SK-N-SH (cell line): ENCODE measurements at regions not wholly inside any gene's neighbourhood (a gene's known extent, or its start where the extent isn't known, plus 50 kb on each side); places are given as distances from the start of the nearest gene placed in this dataset.
A peak's percentile ranks its signal among the peaks of the same experiment; 100 is the strongest.

Source experiments
- CTCF ChIA-PET: fragments of 300-600, 350-600 bp; formaldehyde crosslinking; extraction: SDS; loops from one replicate; lab custom pipeline; 2021; lab: Yijun Ruan, JAX
- POLR2A ChIA-PET: fragments of 350-600 bp; sonication (Branson Sonifier 250); formaldehyde crosslinking; extraction: SDS; loops from one replicate; lab custom pipeline; 2020; ENCODE audit warnings: antibody characterized with exemption, inconsistent platforms; lab: Yijun Ruan, JAX
- DNase-seq: peaks from one replicate; pipeline ENCODE4 v3.0.0; 2012
- H2AFZ ChIP-seq: fragments of 200-600 bp; sonication (generic); 2 replicates; pipeline ENCODE4 v1.8.1; 2016; ENCODE audit warnings: antibody characterized with exemption, mild to moderate bottlenecking, low read depth
- H3F3A ChIP-seq: fragments of 200-600 bp; sonication (generic); replicated peaks from 2 replicates; pipeline ENCODE3; 2016; ENCODE audit warnings: antibody characterized with exemption, mild to moderate bottlenecking; ENCODE audit not compliant: insufficient read depth
- H3K27ac ChIP-seq, 2 experiments: fragments of 200-500 bp in 1 of 2; fragments of 200-600 bp in 1 of 2; sonication (Bioruptor generic) in 1 of 2; sonication (generic), shearing (Covaris generic) in 1 of 2; 2 replicates each; pipeline versions ENCODE4 v1.5.1 to v1.6.1; 2014 to 2016; ENCODE audit warnings: low read depth in 2 of 2, inconsistent platforms in 1 of 2, low read length in 1 of 2, mild to moderate bottlenecking in 1 of 2, mixed read lengths in 1 of 2
- H3K27me3 ChIP-seq: fragments of 200-600 bp; sonication (generic), shearing (Covaris generic); 2 replicates; pipeline ENCODE4 v1.6.1; 2016; ENCODE audit warnings: mixed run types; ENCODE audit not compliant: insufficient read depth
- H3K36me3 ChIP-seq, 2 experiments: fragments of 200-500 bp in 1 of 2; fragments of 200-600 bp in 1 of 2; sonication (Bioruptor generic) in 1 of 2; sonication (generic) in 1 of 2; replicated peaks in 1 of 2; 2 replicates each; pipeline versions ENCODE3 to v1.5.1; 2014 to 2016; ENCODE audit warnings: low read length in 1 of 2, mild to moderate bottlenecking in 1 of 2; ENCODE audit not compliant: insufficient read depth in 2 of 2, control insufficient read depth in 1 of 2
- H3K4me1 ChIP-seq, 2 experiments: fragments of 200-500 bp in 1 of 2; fragments of 200-600 bp in 1 of 2; sonication (Bioruptor generic) in 1 of 2; sonication (generic), shearing (Covaris generic) in 1 of 2; 2 replicates each; pipeline versions ENCODE4 v1.5.1 to v1.6.1; 2014 to 2016; ENCODE audit warnings: low read depth in 1 of 2, low read length in 1 of 2, mixed run types in 1 of 2; ENCODE audit not compliant: insufficient read depth in 2 of 2, control insufficient read depth in 1 of 2
- H3K4me2 ChIP-seq: fragments of 200-600 bp; sonication (generic), shearing (Covaris generic); 2 replicates; pipeline ENCODE4 v1.6.1; 2017; ENCODE audit warnings: mixed run types
- H3K4me3 ChIP-seq, 2 experiments: fragments of 200-500 bp in 1 of 2; fragments of 200-600 bp in 1 of 2; sonication (Bioruptor generic) in 1 of 2; sonication (generic), shearing (Covaris generic) in 1 of 2; 2 replicates each; pipeline versions ENCODE4 v1.5.1 to v1.8.1; 2014 to 2016; ENCODE audit warnings: low read depth in 2 of 2, inconsistent platforms in 1 of 2, low read length in 1 of 2, mild to moderate bottlenecking in 1 of 2, mixed read lengths in 1 of 2, moderate library complexity in 1 of 2
- H3K79me2 ChIP-seq: fragments of 200-600 bp; sonication (generic); 2 replicates; pipeline ENCODE4 v1.8.1; 2017; ENCODE audit warnings: mild to moderate bottlenecking; ENCODE audit not compliant: insufficient read depth
- H3K9ac ChIP-seq: fragments of 200-600 bp; sonication (generic); 2 replicates; pipeline ENCODE4 v1.6.1; 2017; ENCODE audit warnings: mixed run types
- H3K9me2 ChIP-seq: fragments of 200-600 bp; sonication (generic); 2 replicates; pipeline ENCODE4 v1.6.1; 2017; ENCODE audit warnings: mixed run types
- H3K9me3 ChIP-seq: fragments of 200-600 bp; sonication (generic); 2 replicates; pipeline ENCODE4 v1.6.1; 2017; ENCODE audit warnings: mixed run types, mild to moderate bottlenecking, moderate library complexity
- H4K20me1 ChIP-seq: fragments of 200-600 bp; sonication (generic); 2 replicates; pipeline ENCODE4 v1.6.1; 2017; ENCODE audit warnings: mild to moderate bottlenecking, mixed run types; ENCODE audit not compliant: insufficient read depth
- CTCF ChIP-seq: fragments of 200-600 bp; sonication (generic); IDR thresholded peaks from 2 replicates; pipeline ENCODE4 v1.6.1; 2017; ENCODE audit warnings: antibody characterized with exemption, mild to moderate bottlenecking, moderate library complexity
- EP300 ChIP-seq, 2 experiments: IDR thresholded peaks; 2 replicates each; pipeline versions ENCODE4 v1.4.0 to v1.6.1; 2012; ENCODE audit warnings: borderline replicate concordance in 1 of 2, low read depth in 1 of 2, low read length in 1 of 2
- EZH2phosphoT487 ChIP-seq: fragments of 200-600 bp; sonication (generic); IDR thresholded peaks from 2 replicates; pipeline ENCODE4 v1.6.1; 2017; ENCODE audit warnings: low read depth, mixed run types, mild to moderate bottlenecking, antibody characterized with exemption, moderate library complexity, borderline replicate concordance
- FOSL2 ChIP-seq: IDR thresholded peaks from 2 replicates; pipeline ENCODE4 v1.4.0; 2012; ENCODE audit warnings: low read depth, mild to moderate bottlenecking, moderate library complexity, borderline replicate concordance
- FOXM1 ChIP-seq: IDR thresholded peaks from 2 replicates; pipeline ENCODE4 v1.4.0; 2012; ENCODE audit warnings: low read depth, mild to moderate bottlenecking
- JUND ChIP-seq: IDR thresholded peaks from 2 replicates; pipeline ENCODE4 v1.4.0; 2012
- MXI1 ChIP-seq: IDR thresholded peaks from 2 replicates; pipeline ENCODE4 v1.6.1; 2012; ENCODE audit warnings: mild to moderate bottlenecking, low read depth, low read length, improper control_type of control experiment
- NFIC ChIP-seq: IDR thresholded peaks from 2 replicates; pipeline ENCODE4 v1.4.0; 2012; ENCODE audit warnings: borderline replicate concordance
- NRF1 ChIP-seq: IDR thresholded peaks from 2 replicates; pipeline ENCODE4 v1.6.1; 2012; ENCODE audit warnings: low read depth, mild to moderate bottlenecking, low read length
- POLR2AphosphoS5 ChIP-seq: IDR thresholded peaks from 2 replicates; pipeline ENCODE4 v1.6.1; 2012; ENCODE audit warnings: low read depth, low read length
- RAD21 ChIP-seq: IDR thresholded peaks from 2 replicates; pipeline ENCODE4 v1.6.1; 2012; ENCODE audit warnings: mild to moderate bottlenecking, low read length
- RCOR1 ChIP-seq: fragments of 150-350 bp; IDR thresholded peaks from 2 replicates; pipeline ENCODE4 v1.6.1; 2017; ENCODE audit warnings: antibody characterized with exemption, low read length
- RFX5 ChIP-seq: IDR thresholded peaks from 2 replicates; pipeline ENCODE4 v1.6.1; 2012; ENCODE audit warnings: mild to moderate bottlenecking, improper control_type of control experiment, low read length
- SMC3 ChIP-seq: IDR thresholded peaks from 2 replicates; pipeline ENCODE4 v1.6.1; 2012; ENCODE audit warnings: low read depth, low read length, improper control_type of control experiment
- USF1 ChIP-seq: IDR thresholded peaks from 2 replicates; pipeline ENCODE4 v1.4.0; 2012; ENCODE audit warnings: low read depth, borderline replicate concordance
- USF2 ChIP-seq: fragments of 150-350 bp; IDR thresholded peaks from 2 replicates; pipeline ENCODE4 v1.6.1; 2017; ENCODE audit warnings: antibody characterized with exemption, low read length, low read depth, borderline replicate concordance
- YY1 ChIP-seq: IDR thresholded peaks from 2 replicates; pipeline ENCODE4 v1.4.0; 2012; ENCODE audit warnings: low read depth, mild to moderate bottlenecking
- WGBS: methylation state at CpG from one replicate; pipeline ENCODE4 v1.1.6; 2017; ENCODE audit warnings: low lambda C conversion rate; 5-methylcytosine and 5-hydroxymethylcytosine counted together

- TF ChIP-seq USF2 (no peak), FOSL2 (peak; percentile 79), EP300 (IDR thresholded peaks at IDR 0.05; ENCODE audit: borderline replicate concordance in 1 of 2, low read depth in 1 of 2, low read length in 1 of 2) (no peak; a peak in 1 of 4 replicates)
Observed at GRCh38 chr1:178633056-178633455, 92.0 kb upstream of the RALGPS2 start (continued).

- Histone ChIP-seq H3K9ac (no peak overlapping the region), H3K79me2 (no peaks in the 10 kb centered on the region), H3K27ac (no peak overlapping the region), H3K4me3 (no peak overlapping the region), H3K9me3 (no peaks in the 10 kb centered on the region), H3K4me1 (peaks cover 0 to 9% of the 10 kb centered on the region in 2 experiments; a peak in 2 of 4 replicates), H3K27me3 (no peaks in the 10 kb centered on the region), H3F3A (peaks cover 17% of the 10 kb centered on the region), H3K36me3 (no peaks in the 10 kb centered on the region), H2AFZ (no peak overlapping the region), H4K20me1 (no peaks in the 10 kb centered on the region), H3K4me2 (no peak overlapping the region), H3K9me2 (no peaks in the 10 kb centered on the region)
- ChIA-PET CTCF (no interaction called here), POLR2A (no interaction called here)
- WGBS, result 73% methylated on average over 2 of the region's 2 CpGs
- no peak for DNase-seq
- TF ChIP-seq RFX5 (no peak), NFIC (no peak)
Observed at GRCh38 chr1:178634445-178634844, 90.6 kb upstream of the RALGPS2 start.

- Histone ChIP-seq H3K9me2 (no peaks in the 10 kb centered on the region), H3K27me3 (no peaks in the 10 kb centered on the region), H2AFZ (no peak overlapping the region), H3K4me2 (no peak overlapping the region), H3K9me3 (no peaks in the 10 kb centered on the region), H3K27ac (no peak overlapping the region), H3K9ac (no peak overlapping the region), H3K36me3 (no peaks in the 10 kb centered on the region), H3K4me3 (no peak overlapping the region), H3F3A (peaks cover 9% of the 10 kb centered on the region), H4K20me1 (no peaks in the 10 kb centered on the region), H3K79me2 (no peaks in the 10 kb centered on the region), H3K4me1 (peaks cover 0 to 5% of the 10 kb centered on the region in 2 experiments; a peak in 2 of 4 replicates)
- DNase-seq, result no peak
- CTCF ChIA-PET, result no interaction called here
- WGBS, result 93% methylated on average over 1 of the region's 1 CpG
- TF ChIP-seq MXI1 (no peak), POLR2AphosphoS5 (no peak), SMC3 (no peak), CTCF (no peak), USF2 (no peak), RAD21 (no peak), FOXM1 (no peak), EZH2phosphoT487 (no peak), RFX5 (no peak), USF1 (no peak), RCOR1 (no peak), JUND (no peak), NRF1 (no peak), YY1 (no peak)
- POLR2A ChIA-PET, result no interaction called here
Observed at GRCh38 chr1:178637841-178638240, 87.2 kb upstream of the RALGPS2 start.
